Adipose tissue (tissue), 3 donors: ENCODE measurements at regions not wholly inside any gene's neighbourhood (a gene's known extent, or its start where the extent isn't known, plus 50 kb on each side); places are given as distances from the start of the nearest gene placed in this dataset.
"Not testable (repeated sequence)": the region's sequence is repeated elsewhere in the genome, so short reads cannot be mapped to it uniquely, and the experiment has no call there.

Source experiments
- H3K27ac ChIP-seq: one replicate; pipeline ENCODE4 v1.5.1; 2013; ENCODE audit warnings: low read depth, low read length
- WGBS, 3 donors: extraction: QIAGEN DNeasy Blood & Tissue Kit; methylation state at CpG; one replicate each; pipeline ENCODE4 v1.1.7; 2013; 5-methylcytosine and 5-hydroxymethylcytosine counted together
- donor health status: healthy with polysubstance abuse.
- donor health status: Bipolar disorder and iron deficiency.
- donor health status: healthy.

DNA sequence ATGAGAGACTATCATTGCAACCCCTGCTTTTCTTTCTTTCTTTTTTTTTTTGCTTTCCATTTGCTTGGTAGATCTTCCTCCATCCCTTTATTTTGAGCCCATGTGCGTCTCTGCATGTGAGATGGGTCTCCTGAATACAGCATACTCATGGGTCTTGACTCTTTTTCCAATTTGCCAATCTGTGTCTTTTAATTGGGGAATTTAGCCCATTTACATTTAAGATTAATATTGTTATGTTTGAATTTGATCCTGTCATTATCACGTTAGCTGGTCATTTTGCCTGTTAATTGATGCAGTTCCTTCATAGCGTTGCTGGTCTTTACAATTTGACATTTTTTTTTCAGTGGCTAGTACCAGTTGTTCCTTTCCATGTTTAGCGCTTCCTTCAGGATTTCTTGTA, 211.5 kb upstream of the SLC38A2 start:
- H3K27ac ChIP-seq, result not testable (repeated sequence)
- 94 to 96% (median 94%) methylated on average over 4 of the region's 4 CpGs for WGBS, 3 donors

DNA sequence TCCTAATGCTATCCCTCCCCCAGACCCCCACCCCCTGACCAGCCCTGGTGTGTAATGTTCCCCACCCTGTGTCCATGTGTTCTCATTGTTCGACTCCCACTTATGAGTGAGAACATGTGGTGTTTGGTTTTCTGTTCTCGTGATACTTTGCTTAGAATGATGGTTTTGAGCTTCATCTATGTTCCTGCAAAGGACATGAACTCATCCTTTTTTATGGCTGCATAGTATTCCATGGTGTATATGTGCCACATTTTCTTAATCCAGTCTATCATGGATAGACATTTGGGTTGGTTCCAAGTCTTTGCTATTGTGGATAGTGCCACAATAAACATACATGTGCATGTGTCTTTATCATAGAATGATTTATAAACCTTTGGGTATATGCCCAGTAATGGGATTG, 209.4 kb upstream of the SLC38A2 start:
- 93 to 95% (median 94%) methylated on average over 2 of the region's 2 CpGs for WGBS, 3 donors
- not testable (repeated sequence) for H3K27ac ChIP-seq

DNA sequence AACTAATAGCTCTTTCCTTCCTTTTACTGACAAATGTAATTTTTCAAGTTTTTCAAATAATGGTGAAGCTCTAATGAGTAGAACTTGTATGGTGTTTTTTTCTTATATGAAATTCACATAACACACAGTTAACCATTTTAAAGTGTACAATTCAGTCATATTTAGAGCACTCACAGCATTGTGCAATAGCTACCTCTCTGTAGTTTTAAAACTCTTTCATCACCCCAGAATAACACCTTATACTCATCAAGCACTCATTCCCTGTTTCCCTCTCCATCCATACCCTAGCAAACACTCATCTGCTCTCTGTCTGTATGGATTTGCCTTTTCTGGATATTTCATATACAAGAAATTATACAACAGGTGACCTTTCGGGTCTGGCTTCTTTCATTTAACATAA, 207.9 kb upstream of the SLC38A2 start:
- no peak overlapping the region for H3K27ac ChIP-seq
- WGBS, 3 donors, result 90 to 97% (median 97%) methylated on average over 1 of the region's 1 CpG

DNA sequence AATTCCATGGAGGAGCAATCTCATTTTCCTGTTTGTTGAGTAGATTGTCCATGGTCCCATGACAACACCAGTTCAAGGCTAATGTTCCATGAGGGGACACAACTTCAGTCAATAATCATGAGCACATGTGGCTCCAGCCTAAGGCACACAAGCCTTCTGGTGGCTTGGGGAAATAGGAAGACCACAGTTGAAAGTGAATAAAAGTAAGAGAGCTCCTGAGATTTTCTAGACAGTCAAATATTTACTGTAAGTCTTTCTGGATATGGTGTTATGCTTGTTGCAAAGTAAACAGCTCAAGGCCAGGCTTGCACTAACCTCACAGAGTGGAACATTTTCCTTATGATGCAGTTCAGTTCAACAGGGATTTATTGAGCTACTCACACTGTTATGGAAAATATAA, 206.9 kb upstream of the SLC38A2 start:
- H3K27ac ChIP-seq, result no peak overlapping the region

DNA sequence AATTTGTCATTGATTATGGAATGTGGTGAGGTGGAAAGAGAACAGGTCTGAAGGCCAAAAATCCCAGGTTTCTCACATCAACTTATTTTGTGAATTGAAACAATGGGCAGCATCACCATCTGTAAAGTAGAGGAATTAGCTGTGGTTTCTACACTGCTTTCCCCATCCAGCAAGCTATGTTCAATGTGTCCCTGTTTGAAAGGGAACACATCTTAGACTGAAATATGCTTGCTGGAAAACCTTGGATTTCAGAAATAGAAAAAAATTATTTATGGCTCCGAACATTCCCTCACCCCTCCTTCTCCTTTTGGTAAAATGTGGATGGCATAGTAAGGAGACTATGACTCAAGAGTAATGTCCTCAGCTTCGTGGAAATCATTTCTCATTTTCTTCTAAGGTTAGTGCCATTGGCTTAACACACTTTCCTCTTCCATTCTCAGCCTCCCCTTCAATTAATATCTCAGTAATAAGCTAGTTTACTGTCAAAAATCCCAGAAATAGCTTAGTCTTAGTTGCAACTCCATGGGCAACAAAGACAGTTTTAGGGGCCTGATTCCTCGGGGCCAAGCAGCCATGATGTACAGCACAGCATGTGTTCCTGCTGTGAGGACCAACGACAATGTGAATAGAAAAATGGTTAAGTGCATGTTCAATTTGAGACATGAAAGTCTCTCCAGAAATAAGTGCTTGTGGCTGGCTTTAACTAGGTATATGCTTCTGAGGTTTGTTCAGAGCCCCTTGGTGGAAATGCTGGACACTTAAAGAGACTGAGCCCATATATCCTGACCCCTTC, 205.8 kb upstream of the SLC38A2 start:
- 83 to 91% (median 83%) methylated on average over 4 of the region's 4 CpGs for WGBS, 3 donors
- H3K27ac ChIP-seq, result no peak overlapping the region

DNA sequence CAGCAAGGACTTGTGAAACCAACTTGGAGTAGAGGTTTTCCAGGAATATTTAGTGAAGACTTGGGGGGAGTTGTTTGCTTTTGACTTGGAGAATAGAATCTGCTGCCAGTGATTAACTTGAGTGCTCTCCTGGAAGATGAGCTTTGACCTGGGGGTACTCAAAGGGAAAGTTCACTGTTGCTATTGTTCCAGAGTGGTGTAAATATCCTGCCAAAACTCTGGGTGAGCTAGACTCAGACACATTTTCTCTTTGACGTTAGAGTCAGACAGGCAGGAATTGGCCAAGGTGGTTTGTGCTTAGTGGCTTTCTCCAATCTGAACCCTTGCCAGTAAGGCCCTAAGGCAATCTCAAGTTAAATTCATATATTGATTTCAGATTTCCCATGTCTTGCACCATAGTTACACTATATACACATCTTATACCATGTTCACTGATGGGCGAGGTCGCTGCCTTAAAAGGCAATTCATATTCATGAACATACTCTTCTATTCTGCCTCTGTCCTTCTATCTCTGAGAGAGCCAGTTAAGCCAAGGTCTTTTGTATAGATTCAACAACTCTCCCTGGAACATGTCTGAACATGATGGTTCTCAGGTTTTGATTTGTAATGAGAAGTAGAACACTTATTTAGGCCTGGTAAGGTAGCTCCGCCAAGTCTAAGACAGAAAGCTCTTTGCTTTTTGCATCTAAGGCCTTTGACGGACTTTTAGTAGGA, 204.6 kb upstream of the SLC38A2 start:
- H3K27ac ChIP-seq, result no peak overlapping the region
- 89 to 93% (median 90%) methylated on average over 5 of the region's 5 CpGs for WGBS, 3 donors

DNA sequence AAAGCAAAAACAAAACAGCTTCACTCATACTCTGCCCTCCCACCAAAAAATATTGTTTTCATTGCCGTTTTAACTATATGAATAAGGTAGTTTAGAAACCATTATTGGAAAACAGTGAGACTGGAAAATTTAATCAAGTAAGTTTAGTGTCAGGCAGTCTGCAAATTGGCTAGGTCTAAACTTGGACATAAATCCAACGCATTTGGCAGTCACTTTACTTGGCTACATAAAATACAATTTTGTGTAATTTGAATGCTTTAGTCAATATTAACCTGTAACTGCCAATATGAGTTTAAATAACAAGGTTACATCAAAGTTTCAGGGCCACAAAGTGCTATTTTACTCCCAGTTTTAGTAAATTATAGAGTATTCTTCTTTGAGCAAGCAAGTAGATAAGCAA, 202.3 kb upstream of the SLC38A2 start:
- WGBS, 3 donors, result 47 to 65% (median 53%) methylated on average over 2 of the region's 2 CpGs
- H3K27ac ChIP-seq, result no peak overlapping the region

DNA sequence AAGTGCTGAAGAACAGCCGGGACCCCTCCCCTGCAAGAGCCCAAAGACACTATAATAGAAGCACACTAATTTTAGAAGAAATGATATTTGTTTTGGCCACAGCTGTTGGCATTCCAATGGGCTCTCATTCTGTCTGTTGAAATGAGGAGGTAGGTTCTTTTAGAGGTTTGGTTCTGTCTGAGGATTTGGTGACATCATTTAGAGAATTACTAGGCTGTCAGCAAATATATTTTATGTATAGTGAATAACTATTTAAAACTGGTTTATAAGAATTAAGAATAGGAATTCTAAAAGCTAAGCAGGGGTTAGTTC, 200.7 kb upstream of the SLC38A2 start:
- WGBS, 3 donors, result 78 to 86% (median 84%) methylated on average over 1 of the region's 1 CpG

DNA sequence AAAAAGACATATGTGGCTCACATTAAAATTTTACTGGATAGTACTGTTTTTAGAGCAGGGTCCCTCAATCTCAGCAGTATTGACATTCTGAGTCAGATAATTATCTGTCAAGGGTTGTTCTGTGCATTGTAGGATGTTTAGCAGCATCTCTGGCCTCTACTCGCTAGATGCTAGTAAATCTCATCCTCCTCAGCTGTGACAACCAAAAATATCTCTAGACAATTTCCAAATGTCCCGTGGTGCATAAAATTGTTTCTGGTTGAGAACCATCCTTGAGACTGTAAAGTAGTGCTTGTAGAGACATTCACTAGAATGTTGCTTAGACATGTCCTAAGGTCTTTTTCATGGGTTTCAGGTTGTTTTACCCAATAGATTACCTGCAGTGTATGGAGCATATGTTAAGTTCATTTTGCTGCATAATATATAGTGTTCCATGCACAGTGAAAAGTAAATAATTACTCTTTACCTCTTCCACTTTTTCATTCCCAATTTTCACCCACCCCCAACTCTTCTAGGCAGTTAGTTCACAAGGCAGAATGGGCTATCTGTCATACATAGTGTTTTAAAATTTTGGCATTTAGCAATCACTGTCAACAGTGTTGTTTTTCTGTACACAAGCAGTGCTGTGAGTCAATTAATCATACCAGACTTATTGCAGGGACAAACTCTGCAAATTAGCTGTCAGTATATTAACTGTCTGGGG, 200.2 kb upstream of the SLC38A2 start:
- WGBS, 3 donors, result 86 to 88% (median 88%) methylated on average over 2 of the region's 2 CpGs
- H3K27ac ChIP-seq, result no peak overlapping the region

More for the DNA sequence above, 200.7 kb upstream of the SLC38A2 start:
- H3K27ac ChIP-seq, result no peak overlapping the region

DNA sequence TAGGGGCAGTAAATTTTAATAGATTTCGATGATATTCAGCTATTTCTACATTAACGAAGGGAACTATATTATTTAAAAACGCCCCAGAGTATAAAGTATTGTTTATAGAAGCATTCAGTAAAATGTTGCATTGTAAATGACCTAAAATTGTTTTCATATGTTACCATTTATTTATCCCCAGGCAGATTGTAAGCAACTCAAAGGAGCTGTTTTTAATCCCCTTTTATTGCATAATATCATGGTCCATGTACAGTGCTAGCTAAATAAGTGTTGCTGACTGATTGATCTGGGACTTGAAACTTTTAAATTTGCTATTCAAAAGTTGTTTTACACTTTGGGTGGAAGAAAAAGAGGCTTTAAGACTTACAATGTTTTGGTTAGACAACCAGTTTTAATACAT, 199.0 kb upstream of the SLC38A2 start:
- WGBS, 3 donors, result 84 to 92% (median 90%) methylated on average over 3 of the region's 3 CpGs
- no peak overlapping the region for H3K27ac ChIP-seq

DNA sequence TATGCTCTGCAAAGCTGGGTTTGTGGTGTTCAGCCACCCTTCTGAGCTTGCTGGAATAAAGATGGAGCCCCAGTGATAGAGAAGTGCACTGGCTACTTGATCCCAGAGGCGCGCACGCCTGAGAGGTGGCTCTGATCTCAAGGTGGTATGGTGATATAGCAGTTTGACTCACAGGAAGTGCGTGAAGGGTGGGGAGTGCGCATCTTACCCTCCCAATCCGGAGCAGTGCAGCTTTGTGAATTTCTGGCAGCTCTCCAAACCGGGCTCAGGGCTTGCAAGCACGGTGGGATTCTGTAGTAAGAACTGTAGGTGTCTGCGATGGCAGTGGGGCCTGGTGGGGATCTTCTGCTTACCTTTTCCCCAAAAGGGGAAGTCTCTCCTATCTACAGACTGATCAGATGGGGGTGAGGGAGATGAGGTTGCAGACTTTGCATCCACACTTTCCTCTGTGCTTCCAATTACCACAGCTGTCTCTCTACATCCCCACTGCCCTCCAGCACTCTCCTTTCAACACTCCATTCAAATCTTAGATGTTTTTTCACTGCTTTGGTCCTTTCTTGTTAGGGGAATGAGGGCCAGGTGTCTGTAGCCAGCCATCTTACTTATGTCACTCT, 197.4 kb upstream of the SLC38A2 start:
- WGBS, 3 donors, result 93 to 95% (median 94%) methylated on average over 9 of the region's 9 CpGs
- H3K27ac ChIP-seq, result no peak overlapping the region

DNA sequence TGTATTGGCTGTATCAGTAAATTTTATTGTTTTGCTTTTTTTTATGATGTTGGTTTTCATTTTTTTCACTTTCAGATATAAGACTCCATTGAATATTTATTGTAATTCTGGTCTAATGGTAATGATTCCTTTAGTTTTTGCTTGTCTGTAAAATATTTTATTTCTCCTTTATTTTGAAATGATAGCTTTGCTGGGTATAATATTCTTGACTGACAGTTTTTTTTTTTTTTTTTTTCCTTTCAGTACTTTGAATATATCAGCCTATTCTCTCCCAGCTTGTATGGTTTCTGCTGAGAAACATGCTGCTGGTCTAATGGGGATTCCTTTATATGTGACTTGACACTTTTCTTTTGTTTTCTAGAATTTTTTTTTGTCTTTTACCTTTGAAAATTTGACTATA, 195.1 kb upstream of the SLC38A2 start:
- H3K27ac ChIP-seq, result no peak overlapping the region

DNA sequence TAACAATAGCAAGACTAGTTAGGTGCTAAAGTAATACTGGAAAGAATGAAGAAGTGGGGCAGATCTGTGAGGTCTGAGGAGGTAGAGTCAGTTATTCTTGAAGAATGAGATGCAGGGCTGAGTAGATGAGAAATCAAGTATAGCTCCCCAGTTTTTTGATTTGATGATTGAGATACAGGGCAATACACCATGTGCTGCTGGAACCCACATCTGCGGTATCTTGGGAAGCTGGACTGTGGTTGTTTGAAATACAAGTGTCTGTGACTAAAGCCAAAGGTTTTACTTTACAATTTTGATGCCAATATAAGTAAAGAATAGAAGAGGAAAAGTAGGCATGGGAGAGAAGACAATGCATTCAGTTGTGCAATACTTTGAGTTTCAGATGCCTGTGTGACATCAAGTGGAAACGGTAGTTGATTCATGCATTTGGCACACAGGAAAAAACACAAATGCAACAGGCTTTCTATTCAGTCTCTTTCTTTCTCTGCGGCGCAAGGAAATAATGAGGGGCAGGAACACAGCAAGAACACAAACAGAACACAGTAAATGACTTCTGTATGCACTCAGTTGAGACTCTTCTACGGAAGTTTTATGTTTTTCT, 190.2 kb upstream of the SLC38A2 start:
- H3K27ac ChIP-seq, result no peak overlapping the region
- 49 to 85% (median 52%) methylated on average over 5 of the region's 5 CpGs for WGBS, 3 donors

DNA sequence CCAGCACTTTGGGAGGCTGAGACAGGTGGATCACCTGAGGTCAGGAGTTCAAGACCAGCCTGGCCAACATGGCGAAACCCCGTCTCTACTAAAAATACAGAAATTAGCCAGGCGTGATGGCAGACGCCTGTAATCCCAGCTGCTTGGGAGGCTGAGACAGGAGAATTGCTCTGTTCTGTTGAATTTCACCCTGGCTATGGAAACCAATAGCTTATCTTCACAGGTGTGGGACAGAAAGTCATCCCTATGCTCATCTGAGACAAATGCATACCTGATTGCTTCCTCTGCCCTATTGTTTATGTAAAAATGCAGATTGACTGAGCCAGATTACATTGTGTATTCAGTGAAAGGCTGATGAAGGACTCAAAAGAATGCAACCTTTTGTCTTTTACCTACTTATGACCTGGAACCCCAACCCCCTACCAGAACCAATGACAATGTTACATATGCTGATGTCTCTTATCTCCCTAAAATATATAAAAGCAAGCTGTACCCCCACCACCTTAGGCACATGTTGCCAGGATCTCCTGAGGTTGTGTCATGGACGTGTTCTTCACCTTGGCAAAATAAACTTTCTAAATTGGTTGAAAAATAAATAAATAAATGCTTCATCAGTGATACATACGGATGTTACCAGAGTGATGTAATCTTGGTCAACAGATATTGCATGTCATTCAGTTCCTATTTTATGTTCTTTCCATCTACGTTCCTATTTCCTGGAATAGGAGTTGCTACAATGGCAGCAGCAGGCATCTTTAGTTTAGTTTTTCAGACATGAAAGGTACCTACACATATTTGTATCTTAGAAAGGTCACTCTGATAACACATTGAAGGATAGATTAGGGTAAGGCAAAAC, 189.4 kb upstream of the SLC38A2 start:
- 75 to 92% (median 81%) methylated on average over 7 of the region's 7 CpGs for WGBS, 3 donors
- not testable (repeated sequence) for H3K27ac ChIP-seq

DNA sequence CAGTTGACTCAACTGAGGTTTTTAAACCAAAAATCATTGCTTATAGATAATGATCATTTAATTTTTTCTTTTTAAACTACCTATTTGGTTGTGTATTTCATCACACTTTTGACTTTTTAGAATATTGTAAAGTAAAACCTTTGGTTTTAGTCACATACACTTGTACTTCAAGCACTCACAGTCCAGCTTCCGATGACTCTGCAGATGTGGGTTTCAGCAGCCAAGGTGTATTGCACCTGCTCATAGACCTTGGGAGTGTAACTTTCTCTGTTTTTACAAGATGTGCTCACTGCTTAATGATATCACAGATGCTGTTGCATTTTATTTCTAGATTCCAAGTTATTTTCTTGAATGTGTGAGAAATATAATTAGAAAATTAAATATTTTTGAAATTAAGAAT, 188.3 kb upstream of the SLC38A2 start:
- 91 to 99% (median 96%) methylated on average over 1 of the region's 1 CpG for WGBS, 3 donors
- no peak overlapping the region for H3K27ac ChIP-seq

DNA sequence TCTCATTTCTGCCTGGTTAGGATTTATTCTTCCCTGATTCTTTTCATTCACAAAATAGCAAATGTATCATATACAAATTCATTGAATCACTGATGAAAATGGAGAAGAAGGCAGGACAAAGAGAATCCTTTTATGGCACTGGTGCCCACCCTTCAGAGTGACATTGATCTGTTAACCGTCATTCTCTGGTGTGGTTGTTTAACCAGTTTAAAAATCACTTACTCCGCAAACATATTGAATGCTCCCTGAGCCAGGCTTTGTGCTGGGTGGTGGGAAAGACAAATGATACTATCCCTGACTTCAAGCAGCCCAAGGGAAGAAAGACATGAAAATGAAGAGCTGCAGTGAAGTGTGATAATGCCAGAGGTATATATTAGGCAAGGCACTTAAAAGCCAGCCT, 187.5 kb upstream of the SLC38A2 start:
- no peak overlapping the region for H3K27ac ChIP-seq
- 78 to 97% (median 96%) methylated on average over 2 of the region's 2 CpGs for WGBS, 3 donors

DNA sequence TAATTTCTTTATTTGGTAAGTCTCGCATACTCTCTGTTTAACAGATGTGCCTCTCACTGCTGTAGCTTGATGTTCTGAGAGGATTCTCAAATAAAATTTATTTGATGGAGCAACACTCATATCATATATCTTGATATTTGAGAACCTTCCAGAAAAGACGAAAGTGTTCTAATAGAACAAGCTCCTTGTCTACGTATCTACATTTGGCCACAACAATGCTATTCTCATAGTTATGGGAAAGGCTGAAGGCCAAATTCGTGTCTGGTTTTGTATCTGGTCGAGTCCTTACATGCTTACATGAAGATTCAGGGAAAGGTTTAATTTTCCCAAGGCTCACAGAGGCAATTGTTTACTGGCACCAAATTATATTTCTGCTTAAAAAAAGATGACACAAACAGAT, 186.7 kb upstream of the SLC38A2 start:
- 71 to 86% (median 76%) methylated on average over 5 of the region's 5 CpGs for WGBS, 3 donors

DNA sequence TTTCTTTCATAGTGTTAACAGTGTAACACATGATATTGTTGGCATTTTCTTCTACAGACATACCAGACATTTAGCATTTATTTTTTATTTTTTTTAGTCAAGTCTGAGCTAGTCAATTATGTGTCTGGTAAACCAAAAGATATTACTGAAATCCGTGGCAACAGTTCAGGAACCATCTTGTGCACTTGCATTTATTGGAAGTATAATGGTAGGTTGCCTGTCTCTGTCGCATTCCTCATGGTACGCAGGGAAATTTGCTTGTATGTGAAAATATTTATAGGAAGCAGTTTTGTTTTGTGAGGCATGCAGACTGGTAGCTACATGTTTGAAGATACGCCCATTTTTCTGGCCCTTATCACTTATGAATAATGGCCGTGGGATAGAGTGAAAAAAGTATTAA, 186.1 kb upstream of the SLC38A2 start:
- WGBS, 3 donors, result 91 to 95% (median 91%) methylated on average over 5 of the region's 5 CpGs
- H3K27ac ChIP-seq, result no peak overlapping the region

More for the DNA sequence above, 186.7 kb upstream of the SLC38A2 start:
- no peak overlapping the region for H3K27ac ChIP-seq
